OCI-LY3 (cell line): ENCODE measurements at regions not wholly inside any gene's neighbourhood (a gene's known extent, or its start where the extent isn't known, plus 50 kb on each side); places are given as distances from the start of the nearest gene placed in this dataset.
"Not testable (repeated sequence)": the region's sequence is repeated elsewhere in the genome, so short reads cannot be mapped to it uniquely, and the experiment has no call there.

Experiments
- H2AFZ ChIP-seq: fragments of 200-600, 300-600 bp; shearing (Covaris generic); 2 replicates; pipeline ENCODE4 v1.6.0; 2014; ENCODE audit warnings: antibody characterized with exemption, low read depth, low read length
- H3K27ac ChIP-seq: fragments of 200-600, 300-600 bp; sonication (generic); 2 replicates; pipeline ENCODE4 v1.5.1; 2014; ENCODE audit warnings: mild to moderate bottlenecking, low read length, moderate library complexity, mixed read lengths
- H3K27me3 ChIP-seq: fragments of 200-600, 300-600 bp; sonication (generic); 2 replicates; pipeline ENCODE4 v1.6.1; 2014; ENCODE audit warnings: low read depth, low read length, mixed read lengths
- H3K36me3 ChIP-seq: fragments of 200-600, 300-600 bp; sonication (generic); replicated peaks from 2 replicates; pipeline ENCODE3; 2014; ENCODE audit warnings: low read depth, low read length, mixed read lengths
- H3K4me1 ChIP-seq: fragments of 300-600, 200-600 bp; sonication (generic); 2 replicates; pipeline ENCODE4 v1.6.1; 2014; ENCODE audit warnings: low read length, mixed read lengths
- H3K4me2 ChIP-seq: fragments of 200-600, 300-600 bp; sonication (generic); 2 replicates; pipeline ENCODE4 v1.6.1; 2014; ENCODE audit warnings: low read length, mixed read lengths
- H3K4me3 ChIP-seq: fragments of 300-600, 200-600 bp; sonication (generic); 2 replicates; pipeline ENCODE4 v1.5.1; 2014; ENCODE audit warnings: antibody characterized with exemption, mild to moderate bottlenecking, low read length, moderate library complexity
- H3K79me2 ChIP-seq: fragments of 300-600, 200-600 bp; shearing (Covaris generic); 2 replicates; pipeline ENCODE4 v1.6.1; 2014; ENCODE audit warnings: mild to moderate bottlenecking, low read length, mixed read lengths
- H3K9ac ChIP-seq: fragments of 300-600, 200-600 bp; shearing (Covaris generic); 2 replicates; pipeline ENCODE4 v1.6.0; 2014; ENCODE audit warnings: mild to moderate bottlenecking, low read length, moderate library complexity
- H3K9me3 ChIP-seq: fragments of 200-600, 300-600 bp; shearing (Covaris generic); 2 replicates; pipeline ENCODE4 v1.6.1; 2014; ENCODE audit warnings: low read length, mixed read lengths; ENCODE audit not compliant: insufficient read depth
- H4K20me1 ChIP-seq: fragments of 200-600, 300-600 bp; sonication (generic); 2 replicates; pipeline ENCODE4 v1.6.1; 2016; ENCODE audit warnings: low read length, mixed read lengths; ENCODE audit not compliant: insufficient read depth
- CTCF ChIP-seq: fragments of 200-600, 300-600 bp; sonication (generic); IDR thresholded peaks from 2 replicates; pipeline ENCODE4 v1.5.1; 2014; ENCODE audit warnings: antibody characterized with exemption, low read length, low read depth
- EZH2phosphoT487 ChIP-seq: fragments of 200-600 bp; shearing (Covaris generic); IDR thresholded peaks from 2 replicates; pipeline ENCODE4 v1.6.1; 2018; ENCODE audit warnings: antibody characterized with exemption, mixed run types, low read depth

DNA sequence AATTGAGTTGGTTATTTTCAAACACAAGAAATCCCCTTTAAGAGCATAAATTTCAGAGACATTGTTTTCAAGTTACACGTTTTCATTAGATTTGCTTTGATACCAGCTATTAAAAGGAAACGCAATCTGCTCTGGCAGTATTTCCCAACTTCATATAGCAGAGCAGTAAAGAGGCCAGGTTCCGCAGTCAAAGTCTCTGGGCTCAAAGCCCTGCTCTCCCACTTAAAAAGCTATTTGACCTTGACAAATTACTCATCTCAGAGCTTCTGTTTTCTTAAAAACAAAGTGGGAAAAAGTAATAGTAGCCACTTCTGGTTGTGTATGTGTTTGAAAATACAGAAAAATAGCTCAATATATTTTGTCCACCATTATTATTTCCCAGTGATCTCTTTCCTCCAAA is 89.7 kb upstream of the CDYL2 start:
- no peaks in the 10 kb centered on the region for H3K27me3 ChIP-seq
- TF ChIP-seq CTCF (no peak), EZH2phosphoT487 (no peak)

GRCh38 chr16:80893686-80894085 is 89.3 kb upstream of the CDYL2 start:
- peaks cover 8% of the 10 kb centered on the region; the same call in 1 of the 2 replicates for H3K4me1 ChIP-seq
- H3K4me2 ChIP-seq = no peak overlapping the region
- H3K9ac ChIP-seq = no peak overlapping the region
- no peaks in the 10 kb centered on the region for H4K20me1 ChIP-seq
- no peak overlapping the region for H3K27ac ChIP-seq
- no peak for TF ChIP-seq EZH2phosphoT487
- TF ChIP-seq CTCF = no peak
- H3K4me3 ChIP-seq = no peak overlapping the region
- no peaks in the 10 kb centered on the region for H3K27me3 ChIP-seq
- no peaks in the 10 kb centered on the region for H3K79me2 ChIP-seq
- H3K36me3 ChIP-seq = no peaks in the 10 kb centered on the region
- H3K9me3 ChIP-seq = no peaks in the 10 kb centered on the region
- H2AFZ ChIP-seq = no peak overlapping the region

More for the DNA sequence above, 89.7 kb upstream of the CDYL2 start:
- no peaks in the 10 kb centered on the region for H3K79me2 ChIP-seq
- no peaks in the 10 kb centered on the region for H3K9me3 ChIP-seq
- H3K27ac ChIP-seq = no peak overlapping the region
- no peak overlapping the region for H3K4me3 ChIP-seq
- H3K4me2 ChIP-seq = no peak overlapping the region
- peaks cover 8% of the 10 kb centered on the region; the same call in 1 of the 2 replicates for H3K4me1 ChIP-seq
- no peaks in the 10 kb centered on the region for H4K20me1 ChIP-seq
- H2AFZ ChIP-seq = no peak overlapping the region
- no peak overlapping the region for H3K9ac ChIP-seq
- H3K36me3 ChIP-seq = no peaks in the 10 kb centered on the region

DNA sequence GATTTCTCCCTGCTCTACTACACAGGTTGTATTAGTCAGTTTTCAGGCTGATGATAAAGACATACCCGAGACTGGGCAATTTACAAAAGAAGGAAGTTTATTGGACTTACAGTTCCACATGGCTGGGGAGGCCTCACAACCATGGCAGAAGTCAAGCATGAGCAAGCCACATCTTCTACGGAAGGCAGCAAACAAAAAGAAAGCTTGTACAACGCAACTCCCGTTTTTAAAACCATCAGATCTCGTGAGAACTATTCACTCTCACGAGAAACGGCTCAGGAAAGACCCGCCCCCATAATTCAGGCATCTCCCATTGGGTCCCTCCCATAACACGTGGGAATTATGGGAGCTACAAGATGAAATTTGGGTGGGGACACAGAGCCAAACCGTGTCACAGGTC is 88.0 kb upstream of the CDYL2 start:
- not testable (repeated sequence) for H3K36me3 ChIP-seq, H3K9me3 ChIP-seq, H3K4me3 ChIP-seq, H2AFZ ChIP-seq, H3K79me2 ChIP-seq, H3K27ac ChIP-seq, H4K20me1 ChIP-seq, H3K4me1 ChIP-seq, H3K4me2 ChIP-seq, H3K9ac ChIP-seq, H3K27me3 ChIP-seq

DNA sequence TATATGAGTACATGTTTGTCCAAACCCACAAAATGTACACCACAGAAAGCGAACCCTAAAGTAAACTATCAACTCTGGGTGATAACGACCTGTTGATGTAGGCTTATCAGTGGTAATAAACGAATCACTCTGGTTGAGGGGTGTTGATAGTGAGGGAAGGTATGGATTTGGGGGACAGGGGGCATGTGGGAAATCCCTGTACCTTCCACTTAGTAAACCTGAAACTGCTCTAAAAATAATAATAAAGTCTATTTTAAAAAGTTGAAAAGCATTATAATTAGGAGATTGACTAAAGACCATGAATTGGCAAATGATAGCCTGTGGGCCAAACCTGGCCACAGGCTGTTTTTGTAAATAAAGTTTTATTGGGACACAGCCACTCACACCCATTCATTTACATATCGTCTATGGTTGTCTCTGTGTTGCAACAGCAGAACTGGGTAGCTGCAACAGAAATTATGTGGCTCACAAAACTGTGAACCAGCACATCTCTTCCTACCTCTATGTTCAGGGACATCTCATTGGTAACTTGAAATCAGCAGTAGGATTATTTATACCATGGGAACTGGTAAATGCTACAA is 85.5 kb upstream of the CDYL2 start:
- Histone ChIP-seq H2AFZ (no peak overlapping the region), H3K79me2 (no peaks in the 10 kb centered on the region), H3K9me3 (no peaks in the 10 kb centered on the region), H3K4me1 (peaks cover 8% of the 10 kb centered on the region; the same call in 1 of the 2 replicates), H3K4me3 (no peak overlapping the region), H3K9ac (no peak overlapping the region), H3K4me2 (no peak overlapping the region), H3K27ac (no peak overlapping the region), H3K27me3 (no peaks in the 10 kb centered on the region), H3K36me3 (no peaks in the 10 kb centered on the region), H4K20me1 (no peaks in the 10 kb centered on the region)
- TF ChIP-seq EZH2phosphoT487 (no peak), CTCF (no peak)

DNA sequence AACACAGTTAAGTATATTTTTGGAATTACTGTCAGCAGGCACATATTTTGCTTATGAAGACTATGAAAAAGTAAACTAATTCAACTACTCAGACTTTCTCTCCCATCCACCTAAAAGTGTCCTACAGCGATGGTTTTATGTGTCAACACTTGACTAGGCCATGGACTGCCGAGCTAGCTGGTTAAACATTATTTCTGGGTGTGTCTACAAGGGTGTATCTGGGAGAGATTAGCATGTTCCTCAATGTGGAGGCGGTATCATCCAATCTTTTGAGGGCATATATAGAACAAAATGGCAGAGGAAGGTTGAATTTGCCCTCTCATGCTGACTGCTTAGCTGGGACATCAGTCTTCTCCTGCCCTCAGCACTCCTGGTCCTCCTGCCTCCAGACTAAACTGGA is 82.7 kb upstream of the CDYL2 start:
- TF ChIP-seq EZH2phosphoT487 = no peak
- no peak for TF ChIP-seq CTCF
- H2AFZ ChIP-seq = 0 out of 2 replicates have a peak overlapping the region, but pooled peaks have one; percentile 44
- H3K9ac ChIP-seq = no peak overlapping the region
- H3K27me3 ChIP-seq = peaks cover 10% of the 10 kb centered on the region; the same call in 1 of the 2 replicates
- H3K4me3 ChIP-seq = no peak overlapping the region
- no peaks in the 10 kb centered on the region for H3K9me3 ChIP-seq
- H3K79me2 ChIP-seq = no peaks in the 10 kb centered on the region
- H3K4me2 ChIP-seq = no peak overlapping the region
- no peak overlapping the region for H3K27ac ChIP-seq
- H3K4me1 ChIP-seq = peaks cover 8% of the 10 kb centered on the region; the same call in 1 of the 2 replicates
- H4K20me1 ChIP-seq = no peaks in the 10 kb centered on the region
- no peaks in the 10 kb centered on the region for H3K36me3 ChIP-seq
